Epithelial cell of esophagus (primary cell): ENCODE measurements at regions not wholly inside any gene's neighbourhood (a gene's known extent, or its start where the extent isn't known, plus 50 kb on each side); places are given as distances from the start of the nearest gene placed in this dataset.

Experiments used
- DNase-seq: peaks from one replicate; pipeline ENCODE4 v3.0.0; 2010; ENCODE audit warnings: low read depth
- H3K4me3 ChIP-seq: 2 replicates; pipeline ENCODE4 v1.5.1; 2011; ENCODE audit warnings: mild to moderate bottlenecking, low read length, control low read depth
- CTCF ChIP-seq: IDR thresholded peaks from 2 replicates; pipeline ENCODE4 v1.5.1; 2011; ENCODE audit warnings: low read depth, mild to moderate bottlenecking, low read length, control low read depth, inconsistent platforms; ENCODE audit not compliant: insufficient read depth; ENCODE audit errors: missing control alignments

- DNase-seq: peak; percentile 13
Observed at GRCh38 chr5:117713585-117714198, 1139.1 kb upstream of the SEMA6A start.

GRCh38 chr5:117701062-117701461 lies 1126.4 kb upstream of the SEMA6A start:
- no peak for TF ChIP-seq CTCF
- H3K4me3 ChIP-seq: no peak overlapping the region
- DNase-seq: no peak

More at GRCh38 chr5:117713585-117714198, 1139.1 kb upstream of the SEMA6A start:
- H3K4me3 ChIP-seq: no peak overlapping the region
- no peak for TF ChIP-seq CTCF

GRCh38 chr5:117692606-117693005 lies 1118.0 kb upstream of the SEMA6A start:
- DNase-seq: no peak
- no peak overlapping the region for H3K4me3 ChIP-seq
- TF ChIP-seq CTCF: no peak

- H3K4me3 ChIP-seq: no peak overlapping the region
- no peak for TF ChIP-seq CTCF
- DNase-seq: no peak
Observed at GRCh38 chr5:117691081-117691870, 1116.7 kb upstream of the SEMA6A start.

- DNase-seq: no peak
- TF ChIP-seq CTCF: no peak
- H3K4me3 ChIP-seq: no peak overlapping the region
Observed at GRCh38 chr5:117690612-117691011, 1116.0 kb upstream of the SEMA6A start.

GRCh38 chr5:117686926-117687325 lies 1112.3 kb upstream of the SEMA6A start:
- no peak for TF ChIP-seq CTCF
- H3K4me3 ChIP-seq: no peak overlapping the region
- DNase-seq: no peak
